SIG-M5 treated with dmso at 0.1 percent for 504 hours (cell line): ENCODE measurements at regions not wholly inside any gene's neighbourhood (a gene's known extent, or its start where the extent isn't known, plus 50 kb on each side); places are given as distances from the start of the nearest gene placed in this dataset.

ENCODE experiments used
- DNase-seq: peaks from one replicate; lab custom pipeline; 2025; ENCODE audit not compliant: unreplicated experiment; lab: John Stamatoyannopoulos, UW

GRCh38 chr10:28481968-28482367 lies 51.0 kb upstream of the WAC start:
- no peak for DNase-seq
